Non-pigmented ciliary epithelial cell (primary cell): ENCODE measurements at regions not wholly inside any gene's neighbourhood (a gene's known extent, or its start where the extent isn't known, plus 50 kb on each side); places are given as distances from the start of the nearest gene placed in this dataset.

Experiments
- DNase-seq: peaks from one replicate; pipeline ENCODE4 v3.0.0-alpha.2; 2010; ENCODE audit warnings: low read depth

- DNase-seq, result no peak
Measured at GRCh38 chr2:16118611-16119590, 178.6 kb downstream of the MYCN start.

- DNase-seq, result no peak
Measured at GRCh38 chr2:16117791-16118610, 177.7 kb downstream of the MYCN start.

GRCh38 chr2:16117021-16117700 lies 176.8 kb downstream of the MYCN start:
- no peak for DNase-seq

- DNase-seq, result no peak
Measured at GRCh38 chr2:16115881-16116830, 175.8 kb downstream of the MYCN start.

DNA sequence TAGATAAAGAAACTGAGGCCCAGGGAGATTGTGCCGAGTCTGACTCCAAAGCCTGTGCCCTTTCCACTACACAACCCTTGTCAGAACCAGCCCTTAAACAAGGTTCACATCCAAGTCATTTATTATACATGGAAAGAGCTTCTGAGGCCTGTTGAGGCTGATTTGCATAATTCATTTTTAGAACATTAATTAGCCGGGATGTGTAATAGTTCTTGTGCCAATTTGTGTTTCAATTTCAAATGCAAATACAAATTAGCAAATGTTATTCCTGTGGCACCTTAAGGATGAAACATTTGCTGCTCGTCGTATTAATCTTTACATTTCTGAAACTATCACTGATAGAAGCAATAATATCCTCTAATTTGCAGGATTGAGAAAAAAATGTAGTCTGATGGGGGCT lies 174.9 kb downstream of the MYCN start:
- no peak for DNase-seq

DNA sequence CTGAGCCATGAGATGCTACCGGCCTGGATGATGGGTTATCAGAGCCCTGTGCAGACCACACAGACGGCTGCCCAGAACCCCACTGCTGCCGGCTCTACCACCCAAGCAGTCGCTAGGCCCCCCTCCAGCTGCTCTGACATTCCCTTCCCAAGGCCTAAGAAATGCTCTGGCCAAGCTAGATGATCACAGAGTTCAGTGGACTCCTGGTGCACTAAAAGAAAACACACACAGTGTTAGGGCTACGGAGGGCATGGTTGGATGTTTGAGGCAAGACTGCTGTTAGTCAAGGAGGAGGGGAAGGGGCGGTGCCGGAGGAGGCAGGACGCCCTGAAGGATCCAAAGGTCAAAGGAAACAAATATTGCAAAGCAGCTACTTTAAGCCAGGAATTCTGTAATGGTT lies 174.5 kb downstream of the MYCN start:
- DNase-seq, result no peak

DNA sequence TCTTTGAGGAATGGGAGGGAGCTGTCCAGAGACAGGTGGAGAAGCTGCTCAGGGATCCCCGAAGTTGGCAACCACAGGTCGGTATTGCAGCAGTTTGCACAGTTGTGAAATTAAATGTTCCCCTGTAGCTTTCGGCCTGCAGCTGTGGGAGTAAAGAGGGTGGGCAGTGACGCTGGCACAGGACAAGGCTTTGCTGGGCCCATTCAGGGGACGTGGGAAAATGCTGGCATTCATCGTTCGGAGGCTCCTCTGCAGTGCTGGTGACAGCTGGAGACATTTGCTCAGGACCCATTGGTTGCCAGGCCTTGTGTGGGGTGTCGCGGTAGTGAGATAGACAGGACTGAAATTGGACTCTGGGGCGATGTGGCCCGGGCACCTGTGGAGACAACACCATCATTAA lies 173.7 kb downstream of the MYCN start:
- no peak for DNase-seq

GRCh38 chr2:16113568-16113967 lies 173.2 kb downstream of the MYCN start:
- no peak for DNase-seq

DNA sequence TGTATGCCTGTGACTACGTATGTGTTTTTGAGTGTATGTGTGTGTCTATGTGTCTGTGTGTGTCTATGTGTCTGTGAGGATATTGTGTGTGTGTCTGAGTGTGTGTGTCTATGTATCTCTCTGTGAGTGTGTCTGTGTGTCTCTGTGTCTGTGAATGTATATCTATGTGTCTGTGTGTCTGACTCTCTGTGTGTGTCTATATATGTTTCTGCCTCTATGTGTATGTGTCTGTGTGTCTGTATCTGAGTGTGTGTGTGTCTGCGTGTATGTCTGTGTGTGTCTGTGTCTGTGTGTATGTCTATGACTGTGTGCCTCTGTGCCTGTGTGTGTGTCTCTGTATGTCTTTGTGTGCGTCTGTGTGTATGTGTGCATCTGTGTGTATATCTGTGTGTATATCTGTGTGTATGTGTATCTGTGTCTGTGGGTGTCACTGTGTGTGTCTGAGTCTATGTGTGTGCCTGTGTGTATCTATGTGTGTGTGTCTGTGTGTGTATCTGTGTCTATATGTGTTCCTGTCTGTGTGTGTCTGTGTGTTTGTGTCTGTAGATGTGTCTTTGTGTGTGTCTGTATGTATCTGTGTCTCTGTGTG lies 172.7 kb downstream of the MYCN start:
- DNase-seq, result no peak

DNA sequence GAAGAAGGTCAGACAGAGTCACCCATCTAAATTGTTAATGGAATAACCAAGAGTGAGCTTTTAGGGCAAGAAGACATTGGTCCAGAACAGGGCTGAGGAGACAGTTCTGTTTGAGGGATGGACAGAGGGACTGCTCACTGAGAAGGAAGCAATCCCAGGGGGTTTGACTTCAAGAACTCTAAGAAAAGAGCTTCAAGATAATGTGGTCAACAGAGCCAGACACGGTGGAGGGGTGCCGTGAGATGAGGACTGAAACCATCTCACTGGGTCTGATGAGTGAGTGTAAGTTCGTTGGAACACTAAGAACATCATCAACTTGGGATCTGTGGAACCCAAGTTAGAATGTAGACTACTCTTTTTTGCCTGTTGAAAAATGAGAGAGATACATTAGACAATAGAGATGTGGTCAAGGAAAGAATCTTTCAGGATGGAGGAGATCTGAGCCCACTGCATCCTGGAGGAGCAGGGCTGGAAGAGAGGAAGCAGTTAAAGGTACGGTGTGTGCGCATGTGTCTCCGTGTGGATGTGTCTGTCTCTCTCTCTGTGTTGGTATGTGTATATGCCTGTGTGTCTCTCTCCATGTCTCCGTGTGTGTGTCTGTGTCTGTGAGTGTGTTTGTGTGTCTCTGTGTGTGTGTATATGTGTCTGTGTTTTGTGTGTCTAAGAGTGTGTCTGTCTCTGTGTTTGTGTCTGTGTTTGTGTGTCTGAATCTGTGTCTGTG lies 172.1 kb downstream of the MYCN start:
- no peak for DNase-seq

DNA sequence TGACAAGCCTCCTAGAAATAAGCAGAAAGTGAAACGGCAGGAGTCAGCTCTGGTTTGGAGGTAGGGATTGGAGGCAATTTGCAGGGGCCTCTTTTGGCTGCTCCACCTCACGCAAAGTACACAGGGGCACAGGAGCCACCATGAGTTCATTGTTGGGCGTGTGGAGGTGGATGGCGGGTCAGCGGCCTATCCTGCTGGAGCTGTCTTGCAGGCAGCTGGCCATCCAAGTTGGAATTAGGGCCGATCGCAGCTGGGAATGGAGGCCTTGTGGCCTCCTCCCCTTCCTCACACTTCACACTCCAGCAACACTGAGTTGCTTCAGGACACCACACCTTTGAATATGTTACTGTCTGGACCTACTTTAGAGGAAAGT lies 171.5 kb downstream of the MYCN start:
- no peak for DNase-seq

DNA sequence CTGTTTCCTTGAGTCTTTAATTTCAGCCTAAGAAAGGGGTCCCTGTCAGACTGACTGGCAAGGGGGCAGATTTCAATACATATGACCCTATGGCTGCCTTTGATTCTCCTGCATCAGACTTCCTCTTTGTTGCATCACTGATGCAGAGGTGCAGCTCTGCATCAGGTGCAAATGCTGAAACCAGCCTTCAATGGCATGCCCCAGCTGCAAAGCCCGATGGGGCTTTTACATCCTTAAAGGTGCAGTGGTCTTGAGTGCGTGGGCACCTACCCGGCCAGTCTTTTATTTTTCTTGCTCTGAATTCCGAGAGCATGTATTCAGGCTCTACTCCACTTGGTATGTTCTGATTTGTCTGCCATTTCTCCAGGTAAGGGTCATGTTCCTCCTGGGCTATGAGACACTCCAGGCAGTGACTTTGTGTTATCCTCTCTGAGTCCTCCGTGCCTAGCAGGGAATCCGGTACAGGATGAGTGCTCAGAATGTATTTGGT lies 169.5 kb downstream of the MYCN start:
- DNase-seq, result no peak

- no peak for DNase-seq
Measured at GRCh38 chr2:16109368-16109820, 169.0 kb downstream of the MYCN start.

GRCh38 chr2:16107246-16107645 lies 166.9 kb downstream of the MYCN start:
- no peak for DNase-seq

DNA sequence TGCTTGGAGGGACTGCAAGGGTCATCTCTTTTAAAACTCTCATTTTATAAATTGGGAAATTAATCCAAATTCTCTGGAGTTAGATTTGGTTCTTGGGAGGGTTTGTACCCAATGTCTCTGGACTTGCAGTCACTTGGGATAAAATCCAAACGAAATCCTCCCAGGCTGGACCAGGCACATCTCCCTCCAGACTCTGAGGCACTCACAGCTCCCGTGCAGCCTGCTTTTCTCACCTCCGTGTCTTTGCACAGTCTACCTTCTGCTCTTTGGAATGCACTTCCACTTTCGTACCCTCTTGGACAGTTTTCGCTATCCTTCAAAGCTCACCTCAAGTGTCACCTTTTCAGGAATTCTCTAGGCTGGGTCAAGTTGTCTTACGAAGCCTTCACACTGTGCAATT lies 166.3 kb downstream of the MYCN start:
- DNase-seq, result no peak

DNA sequence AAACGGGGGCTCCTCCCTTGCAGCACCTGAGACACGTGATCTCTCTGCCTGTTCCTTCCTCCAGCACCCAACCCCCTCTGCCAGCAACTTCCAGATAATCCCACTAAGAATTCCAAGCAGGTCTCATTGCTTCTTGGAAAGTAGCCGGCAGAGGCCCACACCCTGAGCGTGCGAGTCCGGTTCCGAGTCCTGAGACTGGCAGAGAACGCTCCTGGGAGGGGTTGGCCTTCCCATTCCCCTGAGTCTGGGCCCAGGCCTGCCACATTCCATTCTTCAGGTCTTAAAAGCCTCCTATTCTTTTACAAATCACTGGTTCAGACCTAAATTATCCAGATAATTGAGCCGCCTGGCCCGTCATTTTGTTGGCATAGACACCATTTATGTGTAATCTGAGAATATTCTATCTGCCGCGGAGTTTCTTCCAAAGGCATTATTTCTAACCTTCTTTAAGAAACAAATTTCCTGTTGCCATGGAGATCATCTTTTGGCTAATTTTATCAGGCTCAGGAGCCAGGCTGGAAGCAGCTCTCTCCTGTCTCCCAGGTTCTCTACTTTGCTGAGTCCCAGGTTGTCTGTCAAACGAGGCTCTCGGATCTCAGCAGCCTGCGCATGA lies 165.4 kb downstream of the MYCN start:
- DNase-seq, result no peak

DNA sequence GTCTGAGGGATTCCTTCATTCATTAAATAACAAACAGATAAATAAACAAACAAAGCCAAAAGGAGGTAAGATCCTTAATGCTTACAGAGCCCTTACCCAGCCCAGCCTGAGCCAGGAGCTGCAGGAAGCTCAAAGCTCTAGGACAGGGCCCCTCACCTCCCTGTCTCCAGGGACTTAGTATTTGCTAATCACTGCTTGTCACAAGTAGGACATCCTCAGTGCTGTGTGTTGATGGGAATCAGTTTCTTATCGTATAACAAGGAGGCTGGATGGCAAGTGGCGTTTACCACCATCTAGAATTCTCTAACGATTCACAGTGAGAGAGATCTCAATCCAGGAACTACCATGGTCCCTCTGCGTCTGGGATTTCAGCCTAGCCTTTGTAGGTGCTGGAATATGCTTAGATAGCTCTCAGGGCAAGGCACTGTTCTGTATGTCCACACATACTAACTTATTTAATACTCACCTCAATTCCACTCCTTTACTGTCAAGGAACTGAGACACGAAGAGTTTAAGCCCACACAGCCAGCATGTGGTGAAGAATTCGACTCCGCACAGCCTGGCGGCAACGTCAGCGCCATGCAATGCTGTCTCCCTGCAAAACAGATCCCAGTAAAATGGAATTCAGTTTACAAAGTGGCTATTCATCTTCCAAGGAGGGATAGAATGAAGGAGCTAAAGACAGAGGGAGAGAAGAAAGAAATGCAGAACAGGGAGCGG lies 164.8 kb downstream of the MYCN start:
- no peak for DNase-seq

DNA sequence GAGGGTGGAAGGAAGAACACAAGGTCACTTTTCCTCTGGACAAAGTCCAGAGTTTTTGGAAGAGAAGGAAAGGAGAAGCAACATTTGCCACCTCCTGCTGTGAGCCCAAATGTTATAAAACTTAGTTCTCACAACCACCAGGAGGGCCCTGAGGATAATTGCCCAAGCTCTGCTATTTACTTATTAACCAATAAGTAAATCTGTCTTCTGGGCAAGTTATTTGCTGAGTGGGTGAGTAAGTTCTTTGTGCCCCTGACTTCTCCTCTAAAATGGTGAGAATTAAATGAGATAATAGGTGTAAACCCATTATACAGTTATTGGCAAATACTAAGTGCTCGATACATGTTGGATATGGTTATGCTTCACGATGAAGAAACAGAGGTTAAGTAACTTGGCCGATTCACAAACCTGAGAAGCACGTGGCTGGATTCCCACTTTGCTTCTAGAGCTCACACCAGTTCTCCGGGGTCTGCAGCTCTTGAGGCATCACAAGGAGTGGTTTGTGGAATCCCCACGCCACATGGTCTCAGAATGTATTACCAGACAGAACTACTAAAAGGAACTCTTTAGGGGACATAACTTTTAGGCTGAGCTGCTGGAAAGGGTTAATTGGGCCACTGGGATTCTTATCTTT lies 164.1 kb downstream of the MYCN start:
- no peak for DNase-seq
